ENCODE measurements at regions not wholly inside any gene's neighbourhood (a gene's known extent, or its start where the extent isn't known, plus 50 kb on each side); places are given as distances from the start of the nearest gene placed in this dataset.

DNA sequence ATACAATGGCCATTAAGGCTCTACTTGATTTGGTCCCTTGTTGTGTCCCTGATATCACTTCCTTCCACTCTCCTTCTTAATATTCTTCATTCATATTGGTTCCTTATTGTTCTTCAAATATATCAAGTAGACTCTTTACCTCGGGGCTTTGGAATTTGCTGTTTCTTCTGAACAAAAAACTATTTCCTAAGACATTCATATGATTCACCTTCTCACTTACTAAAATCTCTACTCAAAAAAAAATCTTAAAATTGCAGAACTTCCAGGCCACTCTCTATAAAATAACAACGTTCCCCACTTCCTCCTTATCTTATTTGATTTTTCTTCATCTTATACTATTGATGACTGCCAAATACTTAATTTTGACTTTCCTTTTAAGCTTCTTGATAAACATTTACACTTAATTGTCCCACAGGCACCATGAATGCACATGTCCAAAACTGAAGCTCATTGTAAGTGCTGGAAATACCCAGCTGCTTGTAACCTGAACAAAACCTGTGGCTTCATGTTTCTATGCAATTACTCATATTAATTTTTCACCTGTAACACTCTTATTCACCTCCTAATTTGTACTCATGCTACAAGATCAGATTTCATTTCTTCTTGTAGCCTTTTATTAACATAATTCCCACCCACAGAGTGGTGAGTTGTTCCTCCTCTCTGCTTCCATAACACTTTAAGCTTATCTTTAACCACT, 58.4 kb upstream of the NUDT12 start:
- no peak for DNase-seq (ENCODE audit: low spot score)

DNA sequence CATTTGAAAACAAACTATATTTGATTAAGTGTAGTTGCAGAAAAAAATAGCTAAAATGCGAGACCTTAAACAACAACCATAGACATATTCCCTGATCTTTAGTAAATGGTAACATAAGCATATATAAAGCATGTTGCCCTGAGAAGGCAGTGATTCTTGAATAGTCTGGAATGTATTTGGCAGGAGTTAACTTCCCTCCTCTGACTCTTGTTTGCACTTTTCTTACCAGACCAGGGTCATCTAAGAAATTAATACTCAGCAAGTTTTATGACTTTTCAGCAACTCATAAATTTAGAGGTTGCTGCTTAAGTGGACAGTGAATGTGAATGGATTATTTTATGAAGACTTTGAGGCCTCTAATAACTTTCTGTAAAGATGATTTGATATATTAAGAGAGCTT, 55.3 kb upstream of the NUDT12 start:
- DNase-seq (ENCODE audit: low spot score) = no peak

DNA sequence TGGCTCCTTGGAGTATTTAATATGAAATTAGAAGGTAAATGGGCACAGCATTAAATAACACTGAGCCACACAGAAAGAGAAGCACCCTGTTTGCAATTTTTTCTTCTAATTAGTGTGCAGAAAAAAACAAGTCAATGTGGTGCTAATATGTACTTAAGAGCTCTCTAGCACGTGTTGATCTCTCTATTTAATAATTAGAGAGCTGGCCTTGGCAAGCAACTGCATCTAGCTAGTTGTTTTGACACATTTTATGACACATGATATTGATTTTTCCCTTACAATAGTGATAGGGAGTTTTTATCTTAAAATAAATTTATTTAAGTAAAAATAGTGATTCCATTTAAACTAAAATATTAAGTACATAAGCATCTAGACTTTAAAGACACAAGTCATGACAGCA, 54.5 kb upstream of the NUDT12 start:
- no peak for DNase-seq (ENCODE audit: low spot score)

DNA sequence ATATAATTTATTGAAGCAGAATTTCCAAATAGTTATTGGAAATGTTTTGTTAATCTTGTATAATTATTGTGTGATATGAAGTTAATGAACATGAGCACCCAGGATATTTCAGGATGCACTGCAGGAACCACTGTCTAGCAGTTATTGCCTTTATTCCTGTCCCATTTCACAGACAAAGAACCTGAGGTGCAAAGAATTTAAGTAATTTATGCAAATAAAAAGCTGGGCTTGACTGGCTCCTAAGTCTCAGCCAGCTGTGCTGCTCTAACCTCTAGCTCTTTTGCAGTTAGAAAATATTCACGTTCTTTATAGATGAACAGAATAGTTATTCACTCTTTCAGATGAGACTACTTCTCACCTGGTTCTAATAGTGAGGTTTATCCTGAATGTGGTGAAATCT, 50.0 kb upstream of the NUDT12 start:
- no peak for DNase-seq (ENCODE audit: low spot score)
